WTC11 (cell line): ENCODE measurements at regions not wholly inside any gene's neighbourhood (a gene's known extent, or its start where the extent isn't known, plus 50 kb on each side); places are given as distances from the start of the nearest gene placed in this dataset.

Experiments
- CTCF ChIP-seq: fragments of 200-600 bp; IDR thresholded peaks from 2 replicates; pipeline ENCODE4 v1.8.0; 2022; ENCODE audit warnings: antibody characterized with exemption
- E2F4 ChIP-seq: sonication (generic); formaldehyde crosslinking; IDR thresholded peaks from 2 replicates; pipeline ENCODE4 v1.8.1; 2022; ENCODE audit warnings: low read depth, mild to moderate bottlenecking, moderate library complexity, missing genetic modification reagents, borderline replicate concordance
- PRDM15 ChIP-seq: sonication (generic); formaldehyde crosslinking; IDR thresholded peaks from 2 replicates; pipeline ENCODE4 v1.8.0; 2022; ENCODE audit warnings: missing genetic modification reagents
- TF ChIP-seq, protein P1 (sequence below): sonication (generic); formaldehyde crosslinking; IDR thresholded peaks from 2 replicates; pipeline ENCODE4 v1.8.0; 2022; ENCODE audit warnings: mild to moderate bottlenecking, missing genetic modification reagents
- TF ChIP-seq, protein P2 (sequence below): sonication (generic); formaldehyde crosslinking; IDR thresholded peaks from 2 replicates; pipeline ENCODE4 v1.8.0; 2023; ENCODE audit warnings: missing genetic modification reagents, mild to moderate bottlenecking, borderline replicate concordance

GRCh38 chr1:71296551-71297134 lies 215.8 kb upstream of the ZRANB2 start:
- TF ChIP-seq E2F4, result no peak
- TF ChIP-seq, protein P1, sequence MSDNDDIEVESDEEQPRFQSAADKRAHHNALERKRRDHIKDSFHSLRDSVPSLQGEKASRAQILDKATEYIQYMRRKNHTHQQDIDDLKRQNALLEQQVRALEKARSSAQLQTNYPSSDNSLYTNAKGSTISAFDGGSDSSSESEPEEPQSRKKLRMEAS (CRISPR knock-in tag), result no peak
- TF ChIP-seq, protein P2, sequence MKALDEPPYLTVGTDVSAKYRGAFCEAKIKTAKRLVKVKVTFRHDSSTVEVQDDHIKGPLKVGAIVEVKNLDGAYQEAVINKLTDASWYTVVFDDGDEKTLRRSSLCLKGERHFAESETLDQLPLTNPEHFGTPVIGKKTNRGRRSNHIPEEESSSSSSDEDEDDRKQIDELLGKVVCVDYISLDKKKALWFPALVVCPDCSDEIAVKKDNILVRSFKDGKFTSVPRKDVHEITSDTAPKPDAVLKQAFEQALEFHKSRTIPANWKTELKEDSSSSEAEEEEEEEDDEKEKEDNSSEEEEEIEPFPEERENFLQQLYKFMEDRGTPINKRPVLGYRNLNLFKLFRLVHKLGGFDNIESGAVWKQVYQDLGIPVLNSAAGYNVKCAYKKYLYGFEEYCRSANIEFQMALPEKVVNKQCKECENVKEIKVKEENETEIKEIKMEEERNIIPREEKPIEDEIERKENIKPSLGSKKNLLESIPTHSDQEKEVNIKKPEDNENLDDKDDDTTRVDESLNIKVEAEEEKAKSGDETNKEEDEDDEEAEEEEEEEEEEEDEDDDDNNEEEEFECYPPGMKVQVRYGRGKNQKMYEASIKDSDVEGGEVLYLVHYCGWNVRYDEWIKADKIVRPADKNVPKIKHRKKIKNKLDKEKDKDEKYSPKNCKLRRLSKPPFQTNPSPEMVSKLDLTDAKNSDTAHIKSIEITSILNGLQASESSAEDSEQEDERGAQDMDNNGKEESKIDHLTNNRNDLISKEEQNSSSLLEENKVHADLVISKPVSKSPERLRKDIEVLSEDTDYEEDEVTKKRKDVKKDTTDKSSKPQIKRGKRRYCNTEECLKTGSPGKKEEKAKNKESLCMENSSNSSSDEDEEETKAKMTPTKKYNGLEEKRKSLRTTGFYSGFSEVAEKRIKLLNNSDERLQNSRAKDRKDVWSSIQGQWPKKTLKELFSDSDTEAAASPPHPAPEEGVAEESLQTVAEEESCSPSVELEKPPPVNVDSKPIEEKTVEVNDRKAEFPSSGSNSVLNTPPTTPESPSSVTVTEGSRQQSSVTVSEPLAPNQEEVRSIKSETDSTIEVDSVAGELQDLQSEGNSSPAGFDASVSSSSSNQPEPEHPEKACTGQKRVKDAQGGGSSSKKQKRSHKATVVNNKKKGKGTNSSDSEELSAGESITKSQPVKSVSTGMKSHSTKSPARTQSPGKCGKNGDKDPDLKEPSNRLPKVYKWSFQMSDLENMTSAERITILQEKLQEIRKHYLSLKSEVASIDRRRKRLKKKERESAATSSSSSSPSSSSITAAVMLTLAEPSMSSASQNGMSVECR (CRISPR knock-in tag), result no peak
- no peak for TF ChIP-seq PRDM15 (CRISPR knock-in tag)
- TF ChIP-seq CTCF, result no peak
